Non-pigmented ciliary epithelial cell (primary cell): ENCODE measurements at regions not wholly inside any gene's neighbourhood (a gene's known extent, or its start where the extent isn't known, plus 50 kb on each side); places are given as distances from the start of the nearest gene placed in this dataset.

Experiments used
- DNase-seq: peaks from one replicate; pipeline ENCODE4 v3.0.0-alpha.2; 2010; ENCODE audit warnings: low read depth

GRCh38 chr3:124671106-124671505 is 59.1 kb upstream of the UMPS start:
- DNase-seq: no peak

DNA sequence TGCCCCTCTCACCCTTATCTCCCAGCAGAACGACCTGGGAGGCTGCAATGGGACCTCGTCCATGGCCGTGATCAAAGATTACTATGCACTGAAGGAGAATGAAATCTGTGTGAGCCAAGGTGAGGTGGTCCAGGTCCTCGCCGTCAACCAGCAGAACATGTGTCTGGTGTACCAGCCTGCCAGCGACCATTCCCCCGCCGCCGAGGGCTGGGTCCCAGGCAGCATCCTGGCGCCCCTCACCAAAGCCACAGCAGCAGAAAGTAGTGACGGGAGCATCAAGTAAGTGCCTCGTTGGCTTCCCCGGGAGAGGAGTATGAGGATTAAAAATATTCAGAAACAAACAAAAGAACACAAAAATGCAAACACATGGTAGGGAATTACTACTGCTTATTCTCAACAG is 55.9 kb upstream of the UMPS start:
- no peak for DNase-seq

DNA sequence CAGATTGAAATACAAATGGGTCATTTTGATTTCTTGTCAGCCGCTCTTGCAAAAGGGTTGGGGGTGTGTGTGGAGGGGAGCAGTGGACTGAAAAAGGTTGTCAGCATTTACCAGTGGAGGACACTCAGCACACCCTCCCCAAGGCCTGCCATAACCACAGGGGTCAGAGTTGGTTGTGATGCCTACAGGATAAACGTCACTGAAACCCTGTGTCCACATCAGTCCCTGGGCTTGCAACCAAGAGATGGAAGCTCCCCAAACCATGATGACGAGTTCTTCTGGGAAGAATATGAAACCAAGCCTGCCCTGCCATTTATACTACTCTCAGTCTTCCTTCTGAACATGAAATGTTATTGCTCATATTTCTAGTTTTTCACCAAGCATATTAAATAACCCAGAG is 54.0 kb upstream of the UMPS start:
- DNase-seq: no peak

- DNase-seq: no peak
Measured at GRCh38 chr3:124679048-124679638, 51.1 kb upstream of the UMPS start.
